ENCODE measurements at regions not wholly inside any gene's neighbourhood (a gene's known extent, or its start where the extent isn't known, plus 50 kb on each side); places are given as distances from the start of the nearest gene placed in this dataset.

- no peak for DNase-seq
- Mint-ChIP-seq H3K9me3 (ENCODE audit: unreplicated experiment) (no peaks in the 10 kb centered on the region), H3K27me3 (ENCODE audit: unreplicated experiment) (peaks cover 2% of the 10 kb centered on the region), H3K27ac (ENCODE audit: unreplicated experiment) (no peak overlapping the region), H3K36me3 (ENCODE audit: unreplicated experiment) (peaks cover 4% of the 10 kb centered on the region), H3K4me1 (ENCODE audit: low read depth, unreplicated experiment) (peaks cover 3% of the 10 kb centered on the region), H3K4me3 (ENCODE audit: unreplicated experiment) (no peak overlapping the region)
- no peak for TF ChIP-seq CTCF (IDR thresholded peaks at IDR 0.05; ENCODE audit: partially characterized antibody, unreplicated experiment)
These were observed 144.2 kb downstream of the EFNB2 start for GRCh38 chr13:106391271-106391670.

GRCh38 chr13:106390367-106390766 is 145.1 kb downstream of the EFNB2 start:
- Mint-ChIP-seq H3K4me3 (ENCODE audit: unreplicated experiment) (no peak overlapping the region), H3K27ac (ENCODE audit: unreplicated experiment) (no peak overlapping the region), H3K4me1 (ENCODE audit: low read depth, unreplicated experiment) (peaks cover 3% of the 10 kb centered on the region), H3K9me3 (ENCODE audit: unreplicated experiment) (no peaks in the 10 kb centered on the region), H3K36me3 (ENCODE audit: unreplicated experiment) (peaks cover 4% of the 10 kb centered on the region), H3K27me3 (ENCODE audit: unreplicated experiment) (peaks cover 2% of the 10 kb centered on the region)
- DNase-seq = no peak
- TF ChIP-seq CTCF (IDR thresholded peaks at IDR 0.05; ENCODE audit: partially characterized antibody, unreplicated experiment) = no peak

- H3K9me3 Mint-ChIP-seq (ENCODE audit: unreplicated experiment) = no peaks in the 10 kb centered on the region
- H3K36me3 Mint-ChIP-seq (ENCODE audit: unreplicated experiment) = no peaks in the 10 kb centered on the region
- H3K4me1 Mint-ChIP-seq (ENCODE audit: low read depth, unreplicated experiment) = peaks cover 3% of the 10 kb centered on the region
- no peak overlapping the region for H3K27ac Mint-ChIP-seq (ENCODE audit: unreplicated experiment)
- no peak overlapping the region for H3K4me3 Mint-ChIP-seq (ENCODE audit: unreplicated experiment)
- no peak for TF ChIP-seq CTCF (IDR thresholded peaks at IDR 0.05; ENCODE audit: partially characterized antibody, unreplicated experiment)
- peaks cover 2% of the 10 kb centered on the region for H3K27me3 Mint-ChIP-seq (ENCODE audit: unreplicated experiment)
- DNase-seq = no peak
These were observed 149.8 kb downstream of the EFNB2 start for GRCh38 chr13:106385654-106386053.

DNA sequence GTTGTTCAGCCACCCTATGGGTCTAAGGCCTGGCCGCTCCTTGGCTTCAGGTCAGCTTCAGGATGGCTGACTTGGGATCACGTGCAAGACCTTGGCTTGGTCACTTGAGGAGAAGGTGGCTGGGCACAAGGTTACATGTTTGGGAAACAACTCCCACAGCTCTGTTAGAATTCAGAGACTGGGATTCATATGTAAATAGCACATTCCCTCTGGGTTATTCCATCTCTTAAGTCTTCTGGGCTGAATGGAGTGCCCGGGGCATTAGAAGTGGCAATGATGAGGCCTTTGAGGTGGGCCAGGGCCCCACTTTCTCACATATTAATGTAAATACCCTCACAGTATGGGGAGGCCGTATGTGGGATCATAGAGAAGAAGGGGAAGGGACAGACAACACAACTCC is 150.9 kb downstream of the EFNB2 start:
- DNase-seq = no peak
- Mint-ChIP-seq H3K36me3 (ENCODE audit: unreplicated experiment) (no peaks in the 10 kb centered on the region), H3K27me3 (ENCODE audit: unreplicated experiment) (peaks cover 2% of the 10 kb centered on the region), H3K9me3 (ENCODE audit: unreplicated experiment) (no peaks in the 10 kb centered on the region), H3K4me3 (ENCODE audit: unreplicated experiment) (no peak overlapping the region), H3K27ac (ENCODE audit: unreplicated experiment) (no peak overlapping the region), H3K4me1 (ENCODE audit: low read depth, unreplicated experiment) (peaks cover 3% of the 10 kb centered on the region)
- TF ChIP-seq CTCF (IDR thresholded peaks at IDR 0.05; ENCODE audit: partially characterized antibody, unreplicated experiment) = no peak

DNA sequence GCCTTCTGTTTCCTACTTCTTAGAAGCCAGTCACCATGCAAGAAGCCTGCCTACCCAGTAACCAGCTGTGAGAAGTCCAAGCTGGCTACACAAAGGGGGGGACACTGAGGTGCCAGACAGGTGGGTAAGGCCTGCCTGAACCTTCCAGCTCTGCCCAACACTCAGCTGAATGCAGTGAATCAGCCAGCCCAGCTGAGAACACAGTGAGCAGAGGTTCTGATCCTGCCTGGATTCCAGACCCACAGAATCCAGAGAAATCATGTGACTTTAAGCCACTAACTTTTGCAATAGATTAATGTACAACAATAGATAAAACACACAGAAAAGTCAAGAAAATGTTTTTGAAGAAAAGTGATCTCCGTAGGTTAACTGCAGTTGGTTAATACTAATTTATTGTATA is 151.7 kb downstream of the EFNB2 start:
- Mint-ChIP-seq H3K27ac (ENCODE audit: unreplicated experiment) (no peak overlapping the region), H3K4me3 (ENCODE audit: unreplicated experiment) (no peak overlapping the region), H3K36me3 (ENCODE audit: unreplicated experiment) (no peaks in the 10 kb centered on the region), H3K27me3 (ENCODE audit: unreplicated experiment) (peaks cover 2% of the 10 kb centered on the region), H3K9me3 (ENCODE audit: unreplicated experiment) (no peaks in the 10 kb centered on the region), H3K4me1 (ENCODE audit: low read depth, unreplicated experiment) (peaks cover 3% of the 10 kb centered on the region)
- DNase-seq = no peak
- TF ChIP-seq CTCF (IDR thresholded peaks at IDR 0.05; ENCODE audit: partially characterized antibody, unreplicated experiment) = no peak
